IPS-11a (cell line): ENCODE measurements at regions not wholly inside any gene's neighbourhood (a gene's known extent, or its start where the extent isn't known, plus 50 kb on each side); places are given as distances from the start of the nearest gene placed in this dataset.
"Not testable (repeated sequence)": the region's sequence is repeated elsewhere in the genome, so short reads cannot be mapped to it uniquely, and the experiment has no call there.

Experiments used
- H3K4me3 ChIP-seq: one replicate; pipeline ENCODE4 v1.5.1; 2013; ENCODE audit warnings: low read depth, low read length, control low read depth

GRCh38 chr9:22508354-22508753, 61.7 kb downstream of the DMRTA1 start:
- not testable (repeated sequence) for H3K4me3 ChIP-seq

- no peak overlapping the region for H3K4me3 ChIP-seq
These were observed 62.2 kb downstream of the DMRTA1 start for GRCh38 chr9:22508790-22509189.

- H3K4me3 ChIP-seq, result no peak overlapping the region
These were observed 65.9 kb downstream of the DMRTA1 start for GRCh38 chr9:22512495-22512894.

GRCh38 chr9:22514871-22515270, 68.2 kb downstream of the DMRTA1 start:
- no peak overlapping the region for H3K4me3 ChIP-seq

GRCh38 chr9:22522206-22522740, 75.6 kb downstream of the DMRTA1 start:
- H3K4me3 ChIP-seq, result no peak overlapping the region

GRCh38 chr9:22528485-22528884, 81.9 kb downstream of the DMRTA1 start:
- no peak overlapping the region for H3K4me3 ChIP-seq

GRCh38 chr9:22529426-22530199, 83.0 kb downstream of the DMRTA1 start:
- H3K4me3 ChIP-seq, result no peak overlapping the region

GRCh38 chr9:22535780-22536179, 89.2 kb downstream of the DMRTA1 start:
- H3K4me3 ChIP-seq, result no peak overlapping the region

GRCh38 chr9:22537721-22538120, 91.1 kb downstream of the DMRTA1 start:
- H3K4me3 ChIP-seq, result no peak overlapping the region

- no peak overlapping the region for H3K4me3 ChIP-seq
These were observed 102.0 kb downstream of the DMRTA1 start for GRCh38 chr9:22548625-22549024.

- H3K4me3 ChIP-seq, result no peak overlapping the region
These were observed 128.1 kb downstream of the DMRTA1 start for GRCh38 chr9:22574740-22575139.

GRCh38 chr9:22580788-22581187, 134.2 kb downstream of the DMRTA1 start:
- H3K4me3 ChIP-seq, result no peak overlapping the region

GRCh38 chr9:22582221-22582620, 135.6 kb downstream of the DMRTA1 start:
- no peak overlapping the region for H3K4me3 ChIP-seq

GRCh38 chr9:22588918-22589317, 142.3 kb downstream of the DMRTA1 start:
- H3K4me3 ChIP-seq, result no peak overlapping the region

GRCh38 chr9:22590336-22591033, 143.9 kb downstream of the DMRTA1 start:
- H3K4me3 ChIP-seq, result no peak overlapping the region

- no peak overlapping the region for H3K4me3 ChIP-seq
These were observed 149.2 kb downstream of the DMRTA1 start for GRCh38 chr9:22595805-22596204.

GRCh38 chr9:22617156-22617555, 170.5 kb downstream of the DMRTA1 start:
- H3K4me3 ChIP-seq, result no peak overlapping the region

GRCh38 chr9:22622815-22623214, 176.2 kb downstream of the DMRTA1 start:
- no peak overlapping the region for H3K4me3 ChIP-seq

- H3K4me3 ChIP-seq, result no peak overlapping the region
These were observed 176.6 kb downstream of the DMRTA1 start for GRCh38 chr9:22623236-22623635.

GRCh38 chr9:22625540-22625939, 178.9 kb downstream of the DMRTA1 start:
- H3K4me3 ChIP-seq, result no peak overlapping the region

GRCh38 chr9:22643541-22643940, 196.9 kb downstream of the DMRTA1 start:
- H3K4me3 ChIP-seq, result no peak overlapping the region

- no peak overlapping the region for H3K4me3 ChIP-seq
These were observed 199.3 kb downstream of the DMRTA1 start for GRCh38 chr9:22645893-22646292.
